ENCODE measurements at regions not wholly inside any gene's neighbourhood (a gene's known extent, or its start where the extent isn't known, plus 50 kb on each side); places are given as distances from the start of the nearest gene placed in this dataset.

GRCh38 chr6:28765978-28766351, 157.8 kb downstream of the TRIM27 start:
- Histone ChIP-seq H3K79me2 (ENCODE audit: insufficient read depth, low read length) (no peaks in the 10 kb centered on the region), H3K4me1 (ENCODE audit: insufficient read depth, low read length) (no peaks in the 10 kb centered on the region), H3K9me3 (ENCODE audit: low read depth, low read length) (no peaks in the 10 kb centered on the region), H3K27me3 (ENCODE audit: insufficient read depth, low read length) (peaks cover 54% of the 10 kb centered on the region), H2AFZ (ENCODE audit: low read length) (no peak overlapping the region), H3K36me3 (ENCODE audit: insufficient read depth, low read length) (no peaks in the 10 kb centered on the region), H3K4me3 (ENCODE audit: insufficient read depth, low read length) (no peak overlapping the region), H4K20me1 (ENCODE audit: insufficient read depth, low read length) (no peaks in the 10 kb centered on the region), H3K4me2 (ENCODE audit: insufficient read depth, low read length) (no peak overlapping the region), H3K27ac (ENCODE audit: low read depth, low read length) (no peak overlapping the region)
- DNase-seq (ENCODE audit: insufficient read length, low spot score, missing footprints): no peak
- no peak for TF ChIP-seq CTCF (IDR thresholded peaks at IDR 0.05; ENCODE audit: extremely low read depth, low read depth, low read length)

DNA sequence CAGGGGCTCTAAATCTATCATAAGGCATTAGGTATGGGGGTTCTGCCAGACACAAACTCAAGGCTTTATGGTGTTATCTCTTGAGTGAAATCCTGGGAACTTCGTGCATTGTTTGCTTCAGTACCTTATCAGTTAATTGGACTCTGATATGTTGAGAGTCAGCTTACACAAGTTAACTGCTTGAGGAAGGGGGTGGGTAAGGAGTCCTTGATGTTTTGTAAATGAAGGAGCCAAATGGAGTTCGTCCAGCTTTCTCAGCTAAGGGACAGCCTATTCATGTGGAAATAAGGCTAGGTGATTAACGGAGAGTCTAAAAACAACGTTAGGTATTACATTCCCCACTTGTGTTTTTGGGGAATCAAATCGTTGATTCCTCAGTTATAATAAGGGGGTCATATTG, 157.4 kb downstream of the TRIM27 start:
- Histone ChIP-seq H3K27me3 (ENCODE audit: insufficient read depth, low read length) (peaks cover 59% of the 10 kb centered on the region), H2AFZ (ENCODE audit: low read length) (no peak overlapping the region), H4K20me1 (ENCODE audit: insufficient read depth, low read length) (no peaks in the 10 kb centered on the region), H3K79me2 (ENCODE audit: insufficient read depth, low read length) (no peaks in the 10 kb centered on the region), H3K4me2 (ENCODE audit: insufficient read depth, low read length) (no peak overlapping the region), H3K9me3 (ENCODE audit: low read depth, low read length) (no peaks in the 10 kb centered on the region), H3K27ac (ENCODE audit: low read depth, low read length) (no peak overlapping the region), H3K4me1 (ENCODE audit: insufficient read depth, low read length) (no peaks in the 10 kb centered on the region), H3K4me3 (ENCODE audit: insufficient read depth, low read length) (no peak overlapping the region), H3K36me3 (ENCODE audit: insufficient read depth, low read length) (no peaks in the 10 kb centered on the region)
- no peak for TF ChIP-seq CTCF (IDR thresholded peaks at IDR 0.05; ENCODE audit: extremely low read depth, low read depth, low read length)
- no peak for DNase-seq (ENCODE audit: insufficient read length, low spot score, missing footprints)

- H3K9me3 ChIP-seq (ENCODE audit: low read depth, low read length): no peaks in the 10 kb centered on the region
- no peak overlapping the region for H2AFZ ChIP-seq (ENCODE audit: low read length)
- H3K4me3 ChIP-seq (ENCODE audit: insufficient read depth, low read length): no peak overlapping the region
- no peaks in the 10 kb centered on the region for H3K36me3 ChIP-seq (ENCODE audit: insufficient read depth, low read length)
- no peak overlapping the region for H3K4me2 ChIP-seq (ENCODE audit: insufficient read depth, low read length)
- no peak for TF ChIP-seq CTCF (IDR thresholded peaks at IDR 0.05; ENCODE audit: extremely low read depth, low read depth, low read length)
- no peak overlapping the region for H3K27ac ChIP-seq (ENCODE audit: low read depth, low read length)
- H3K4me1 ChIP-seq (ENCODE audit: insufficient read depth, low read length): no peaks in the 10 kb centered on the region
- no peak for DNase-seq (ENCODE audit: insufficient read length, low spot score, missing footprints)
- no peaks in the 10 kb centered on the region for H3K79me2 ChIP-seq (ENCODE audit: insufficient read depth, low read length)
- H4K20me1 ChIP-seq (ENCODE audit: insufficient read depth, low read length): no peaks in the 10 kb centered on the region
- H3K27me3 ChIP-seq (ENCODE audit: insufficient read depth, low read length): peaks cover 66% of the 10 kb centered on the region
These were observed 156.7 kb downstream of the TRIM27 start for GRCh38 chr6:28767133-28767532.

GRCh38 chr6:28767691-28768090, 156.1 kb downstream of the TRIM27 start:
- no peak overlapping the region for H2AFZ ChIP-seq (ENCODE audit: low read length)
- no peak overlapping the region for H3K27ac ChIP-seq (ENCODE audit: low read depth, low read length)
- H3K4me3 ChIP-seq (ENCODE audit: insufficient read depth, low read length): no peak overlapping the region
- H3K4me2 ChIP-seq (ENCODE audit: insufficient read depth, low read length): no peak overlapping the region
- no peaks in the 10 kb centered on the region for H3K36me3 ChIP-seq (ENCODE audit: insufficient read depth, low read length)
- H4K20me1 ChIP-seq (ENCODE audit: insufficient read depth, low read length): no peaks in the 10 kb centered on the region
- DNase-seq (ENCODE audit: insufficient read length, low spot score, missing footprints): no peak
- no peaks in the 10 kb centered on the region for H3K9me3 ChIP-seq (ENCODE audit: low read depth, low read length)
- no peaks in the 10 kb centered on the region for H3K79me2 ChIP-seq (ENCODE audit: insufficient read depth, low read length)
- TF ChIP-seq CTCF (IDR thresholded peaks at IDR 0.05; ENCODE audit: extremely low read depth, low read depth, low read length): no peak
- peaks cover 71% of the 10 kb centered on the region for H3K27me3 ChIP-seq (ENCODE audit: insufficient read depth, low read length)
- no peaks in the 10 kb centered on the region for H3K4me1 ChIP-seq (ENCODE audit: insufficient read depth, low read length)
